Endodermal cell (in vitro differentiated cells): ENCODE measurements at regions not wholly inside any gene's neighbourhood (a gene's known extent, or its start where the extent isn't known, plus 50 kb on each side); places are given as distances from the start of the nearest gene placed in this dataset.

Experiments
- DNase-seq: peaks from one replicate; pipeline ENCODE4 v3.0.0-alpha.2; 2017
- H3K27ac ChIP-seq: 2 replicates; pipeline ENCODE4 v1.5.1; 2013; ENCODE audit warnings: mild to moderate bottlenecking, low read depth, low read length, moderate library complexity
- H3K27me3 ChIP-seq: 2 replicates; pipeline ENCODE4 v1.6.1; 2013; ENCODE audit warnings: mild to moderate bottlenecking, low read length, moderate library complexity; ENCODE audit not compliant: insufficient read depth, control insufficient read depth, poor library complexity, severe bottlenecking
- H3K36me3 ChIP-seq: 2 replicates; pipeline ENCODE4 v1.7.0; 2013; ENCODE audit warnings: mild to moderate bottlenecking, low read length, moderate library complexity; ENCODE audit not compliant: control insufficient read depth, insufficient read depth
- H3K4me1 ChIP-seq: one replicate; pipeline ENCODE4 v1.7.0; 2013; ENCODE audit warnings: low read length; ENCODE audit not compliant: control insufficient read depth, insufficient read depth
- H3K4me3 ChIP-seq: 2 replicates; pipeline ENCODE4 v1.5.1; 2013; ENCODE audit warnings: mild to moderate bottlenecking, low read length, moderate library complexity
- H3K9ac ChIP-seq: 2 replicates; pipeline ENCODE4 v1.6.1; 2013; ENCODE audit warnings: mild to moderate bottlenecking, low read length, moderate library complexity; ENCODE audit not compliant: poor library complexity, severe bottlenecking; ENCODE audit errors: extremely low read depth
- H3K9me3 ChIP-seq: 2 replicates; pipeline ENCODE4 v1.6.1; 2013; ENCODE audit warnings: mild to moderate bottlenecking, low read length, moderate library complexity; ENCODE audit not compliant: control insufficient read depth
- H3K27ac Mint-ChIP-seq: 2 replicates; pipeline ENCODE4 v1.8.0; 2020; ENCODE audit warnings: mixed read lengths
- H3K27me3 Mint-ChIP-seq: 2 replicates; pipeline ENCODE4 v1.8.0; 2021; ENCODE audit warnings: mild to moderate bottlenecking, mixed read lengths; ENCODE audit not compliant: insufficient read depth
- H3K36me3 Mint-ChIP-seq: 2 replicates; pipeline ENCODE4 v1.8.0; 2020; ENCODE audit warnings: low read depth, mixed read lengths
- H3K4me1 Mint-ChIP-seq: 2 replicates; pipeline ENCODE4 v1.8.0; 2020; ENCODE audit warnings: mixed read lengths
- H3K4me3 Mint-ChIP-seq: 2 replicates; pipeline ENCODE4 v1.8.0; 2020; ENCODE audit warnings: mild to moderate bottlenecking, moderate library complexity, mixed read lengths
- H3K9me3 Mint-ChIP-seq: 2 replicates; pipeline ENCODE4 v1.8.0; 2020; ENCODE audit warnings: mild to moderate bottlenecking, mixed read lengths
- WGBS, 2 experiments: methylation state at CpG; one replicate each; pipeline versions ENCODE4 v1.1.5 to v1.1.7; 2013; ENCODE audit warnings: missing lambda C conversion rate in 2 of 2, mixed read lengths in 1 of 2; ENCODE audit not compliant: insufficient coverage in 1 of 2, insufficient read length in 1 of 2; 5-methylcytosine and 5-hydroxymethylcytosine counted together
- TF ChIP-seq, protein P1 (sequence below): fragments of 200-600 bp; sonication (generic); conservative IDR thresholded peaks from 2 replicates; pipeline ENCODE4 v1.5.0; 2021; ENCODE audit warnings: antibody characterized with exemption, mild to moderate bottlenecking

DNA sequence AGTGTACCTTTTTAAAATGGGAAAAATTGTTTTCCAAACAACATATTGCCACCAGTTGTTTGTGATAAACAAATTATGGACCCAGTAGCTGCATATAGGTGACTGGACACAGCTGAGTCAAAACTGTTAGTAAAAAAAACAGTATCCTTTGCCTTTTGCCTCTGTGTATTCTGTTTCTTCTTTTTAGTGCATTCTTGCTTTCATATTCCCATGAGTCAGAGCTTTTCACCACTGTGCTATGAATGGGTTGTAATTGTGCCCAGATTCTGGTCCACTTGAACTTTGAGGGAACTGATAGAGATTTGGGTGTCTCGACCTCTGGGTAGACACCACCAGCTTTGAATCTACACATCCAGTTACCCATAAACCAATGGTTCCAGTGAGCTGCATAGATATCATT, 1441.9 kb upstream of the ZEB2 start:
- H3K9me3 Mint-ChIP-seq = peaks cover 34% of the 10 kb centered on the region
- H3K4me3 Mint-ChIP-seq = no peak overlapping the region
- WGBS, 2 experiments = 89% methylated on average over 1 of the region's 1 CpG; no CpG with 5 or more reads in 1 of the 2 experiments

GRCh38 chr2:145960479-145961163, 1440.7 kb upstream of the ZEB2 start:
- H3K9me3 Mint-ChIP-seq = peaks cover 34% of the 10 kb centered on the region
- 92 to 95% methylated on average over 8 to 23 of the region's 23 CpGs for WGBS, 2 experiments
- TF ChIP-seq, protein P1, sequence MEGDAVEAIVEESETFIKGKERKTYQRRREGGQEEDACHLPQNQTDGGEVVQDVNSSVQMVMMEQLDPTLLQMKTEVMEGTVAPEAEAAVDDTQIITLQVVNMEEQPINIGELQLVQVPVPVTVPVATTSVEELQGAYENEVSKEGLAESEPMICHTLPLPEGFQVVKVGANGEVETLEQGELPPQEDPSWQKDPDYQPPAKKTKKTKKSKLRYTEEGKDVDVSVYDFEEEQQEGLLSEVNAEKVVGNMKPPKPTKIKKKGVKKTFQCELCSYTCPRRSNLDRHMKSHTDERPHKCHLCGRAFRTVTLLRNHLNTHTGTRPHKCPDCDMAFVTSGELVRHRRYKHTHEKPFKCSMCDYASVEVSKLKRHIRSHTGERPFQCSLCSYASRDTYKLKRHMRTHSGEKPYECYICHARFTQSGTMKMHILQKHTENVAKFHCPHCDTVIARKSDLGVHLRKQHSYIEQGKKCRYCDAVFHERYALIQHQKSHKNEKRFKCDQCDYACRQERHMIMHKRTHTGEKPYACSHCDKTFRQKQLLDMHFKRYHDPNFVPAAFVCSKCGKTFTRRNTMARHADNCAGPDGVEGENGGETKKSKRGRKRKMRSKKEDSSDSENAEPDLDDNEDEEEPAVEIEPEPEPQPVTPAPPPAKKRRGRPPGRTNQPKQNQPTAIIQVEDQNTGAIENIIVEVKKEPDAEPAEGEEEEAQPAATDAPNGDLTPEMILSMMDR = no peak
- no peak for DNase-seq
- H3K4me3 ChIP-seq = no peak overlapping the region
- no peak overlapping the region for H3K27ac ChIP-seq
- no peaks in the 10 kb centered on the region for H3K4me1 ChIP-seq
- no peaks in the 10 kb centered on the region for H3K36me3 Mint-ChIP-seq
- H3K27me3 Mint-ChIP-seq = no peaks in the 10 kb centered on the region
- no peak overlapping the region for H3K4me3 Mint-ChIP-seq
- no peaks in the 10 kb centered on the region for H3K36me3 ChIP-seq
- H3K27ac Mint-ChIP-seq = no peak overlapping the region
- H3K27me3 ChIP-seq = no peaks in the 10 kb centered on the region
- peaks cover 18% of the 10 kb centered on the region for H3K9me3 ChIP-seq
- no peaks in the 10 kb centered on the region for H3K4me1 Mint-ChIP-seq
- no peak overlapping the region for H3K9ac ChIP-seq

More for the DNA sequence above, 1441.9 kb upstream of the ZEB2 start:
- H3K27me3 Mint-ChIP-seq = no peaks in the 10 kb centered on the region
- no peaks in the 10 kb centered on the region for H3K36me3 Mint-ChIP-seq
- H3K36me3 ChIP-seq = no peaks in the 10 kb centered on the region
- H3K9me3 ChIP-seq = peaks cover 16% of the 10 kb centered on the region
- no peaks in the 10 kb centered on the region for H3K4me1 Mint-ChIP-seq
- H3K27ac ChIP-seq = no peak overlapping the region
- no peak overlapping the region for H3K9ac ChIP-seq
- no peak for DNase-seq
- H3K4me1 ChIP-seq = no peaks in the 10 kb centered on the region
- TF ChIP-seq, protein P1 = no peak
- H3K27me3 ChIP-seq = no peaks in the 10 kb centered on the region
- H3K27ac Mint-ChIP-seq = no peak overlapping the region
- no peak overlapping the region for H3K4me3 ChIP-seq

DNA sequence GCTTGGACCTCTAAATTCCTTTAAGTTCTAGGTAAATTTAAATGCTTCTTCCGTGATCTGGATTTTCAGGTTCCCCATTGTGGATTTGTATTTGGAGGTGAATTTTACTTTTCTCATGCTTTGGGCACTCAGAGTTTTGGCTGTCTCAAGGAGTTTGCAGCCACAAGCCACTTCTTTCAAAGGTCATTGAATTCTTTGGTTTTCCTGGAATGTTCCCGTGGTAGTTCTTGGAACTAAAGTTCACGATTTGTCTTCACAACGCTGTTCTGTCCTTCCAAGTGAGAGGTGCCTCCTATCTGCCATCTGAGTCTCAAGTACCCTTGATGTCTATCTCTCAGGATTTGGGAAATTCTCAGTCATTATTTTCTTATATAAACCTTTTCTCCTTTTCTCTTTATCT, 1438.7 kb upstream of the ZEB2 start:
- H3K27ac Mint-ChIP-seq = no peak overlapping the region
- Histone ChIP-seq H3K9me3 (peaks cover 33% of the 10 kb centered on the region), H3K27ac (no peak overlapping the region), H3K4me3 (no peak overlapping the region), H3K9ac (no peak overlapping the region), H3K4me1 (no peaks in the 10 kb centered on the region), H3K36me3 (no peaks in the 10 kb centered on the region), H3K27me3 (no peaks in the 10 kb centered on the region)
- H3K9me3 Mint-ChIP-seq = peaks cover 47% of the 10 kb centered on the region
- 88 to 97% methylated on average over 3 to 4 of the region's 4 CpGs for WGBS, 2 experiments
- DNase-seq = no peak
- no peak overlapping the region for H3K4me3 Mint-ChIP-seq
- H3K4me1 Mint-ChIP-seq = no peaks in the 10 kb centered on the region
- no peaks in the 10 kb centered on the region for H3K27me3 Mint-ChIP-seq
- H3K36me3 Mint-ChIP-seq = peaks cover 4% of the 10 kb centered on the region
- TF ChIP-seq, protein P1 = no peak
